Neural cell (in vitro differentiated cells): ENCODE measurements at regions not wholly inside any gene's neighbourhood (a gene's known extent, or its start where the extent isn't known, plus 50 kb on each side); places are given as distances from the start of the nearest gene placed in this dataset.

ENCODE experiments used
- H2AFZ ChIP-seq: fragments of 200-600, 300-800 bp; sonication (generic), shearing (Covaris generic); 2 replicates; pipeline ENCODE4 v1.6.0; 2014; ENCODE audit warnings: low read depth, mild to moderate bottlenecking, antibody characterized with exemption, low read length, moderate library complexity
- H3F3A ChIP-seq: fragments of 200-600 bp; shearing (Covaris generic); 2 replicates; pipeline ENCODE4 v1.6.1; 2016; ENCODE audit warnings: mild to moderate bottlenecking, moderate library complexity, mixed read lengths, antibody characterized with exemption, low read length; ENCODE audit not compliant: insufficient read depth, poor library complexity, severe bottlenecking
- H3K27ac ChIP-seq: fragments of 200-600, 300-800 bp; sonication (generic), shearing (Covaris generic); 2 replicates; pipeline ENCODE4 v1.5.1; 2014; ENCODE audit warnings: mild to moderate bottlenecking, low read length, moderate library complexity
- H3K27me3 ChIP-seq: fragments of 300-800, 200-600 bp; sonication (generic), shearing (Covaris generic); 2 replicates; pipeline ENCODE4 v1.6.0; 2014; ENCODE audit warnings: mild to moderate bottlenecking, low read depth, low read length, moderate library complexity; ENCODE audit not compliant: insufficient read depth
- H3K36me3 ChIP-seq: fragments of 300-800, 200-600 bp; sonication (generic), shearing (Covaris generic); 2 replicates; pipeline ENCODE4 v1.5.1; 2014; ENCODE audit warnings: mild to moderate bottlenecking, antibody characterized with exemption, low read length, moderate library complexity; ENCODE audit not compliant: insufficient read depth
- H3K4me2 ChIP-seq: fragments of 300-800, 200-600 bp; sonication (generic), shearing (Covaris generic); 2 replicates; pipeline ENCODE4 v1.6.0; 2014; ENCODE audit warnings: mild to moderate bottlenecking, low read length
- H3K4me3 ChIP-seq: fragments of 300-800, 200-600 bp; sonication (generic), shearing (Covaris generic); 2 replicates; pipeline ENCODE4 v1.5.1; 2014; ENCODE audit warnings: mild to moderate bottlenecking, low read length, moderate library complexity
- H3K79me2 ChIP-seq: fragments of 200-600 bp; shearing (Covaris generic); replicated peaks from 2 replicates; pipeline ENCODE4 v1.6.0; 2014; ENCODE audit warnings: mild to moderate bottlenecking, low read length, moderate library complexity; ENCODE audit not compliant: insufficient read depth
- H3K9ac ChIP-seq: fragments of 300-800, 200-600 bp; sonication (generic), shearing (Covaris generic); 2 replicates; pipeline ENCODE4 v1.6.1; 2016; ENCODE audit warnings: mild to moderate bottlenecking, low read length, mixed read lengths
- H3K9me2 ChIP-seq: fragments of 200-600 bp; shearing (Covaris generic); 2 replicates; pipeline ENCODE4 v1.6.1; 2016; ENCODE audit warnings: mild to moderate bottlenecking, low read length, mixed read lengths; ENCODE audit not compliant: insufficient read depth
- H3K9me3 ChIP-seq: fragments of 200-600, 300-800 bp; sonication (generic), shearing (Covaris generic); 2 replicates; pipeline ENCODE4 v1.6.1; 2016; ENCODE audit warnings: mild to moderate bottlenecking, mixed run types, low read length, moderate library complexity, mixed read lengths
- H4K20me1 ChIP-seq: fragments of 200-600 bp; shearing (Covaris generic); 2 replicates; pipeline ENCODE4 v1.6.1; 2016; ENCODE audit warnings: mild to moderate bottlenecking, mixed run types; ENCODE audit not compliant: insufficient read depth
- EP300 ChIP-seq: fragments of 450-650 bp; conservative IDR thresholded peaks from 2 replicates; pipeline ENCODE4 v1.6.1; 2014; ENCODE audit warnings: antibody characterized with exemption, mild to moderate bottlenecking, moderate library complexity; ENCODE audit not compliant: poor library complexity, severe bottlenecking
- EZH2 ChIP-seq: fragments of 200-600, 300-800 bp; shearing (Covaris generic), sonication (generic); IDR thresholded peaks from 2 replicates; pipeline ENCODE4 v1.6.1; 2014; ENCODE audit warnings: antibody characterized with exemption, low read length, borderline replicate concordance, mild to moderate bottlenecking; ENCODE audit not compliant: insufficient read depth, poor library complexity, severe bottlenecking
- MXI1 ChIP-seq: fragments of 450-650 bp; conservative IDR thresholded peaks from 2 replicates; pipeline ENCODE4 v1.6.1; 2014; ENCODE audit warnings: antibody characterized with exemption, mild to moderate bottlenecking; ENCODE audit not compliant: poor library complexity, severe bottlenecking
- POLR2AphosphoS5 ChIP-seq: IDR thresholded peaks from 2 replicates; pipeline ENCODE4 v1.6.1; 2012
- RAD21 ChIP-seq: fragments of 450-650 bp; conservative IDR thresholded peaks from 2 replicates; pipeline ENCODE4 v1.6.1; 2014; ENCODE audit warnings: antibody characterized with exemption, mild to moderate bottlenecking, moderate library complexity
- REST ChIP-seq: IDR thresholded peaks from 2 replicates; pipeline ENCODE4 v1.6.1; 2012; ENCODE audit warnings: borderline replicate concordance
- SMC3 ChIP-seq: fragments of 450-650 bp; conservative IDR thresholded peaks from 2 replicates; pipeline ENCODE4 v1.6.1; 2014; ENCODE audit warnings: antibody characterized with exemption, mild to moderate bottlenecking, moderate library complexity; ENCODE audit not compliant: poor library complexity
- TAF1 ChIP-seq: IDR thresholded peaks from 2 replicates; pipeline ENCODE4 v1.6.1; 2012; ENCODE audit warnings: low read depth
- TF ChIP-seq, protein P1 (sequence below): fragments of 450-650 bp; IDR thresholded peaks from 2 replicates; pipeline ENCODE4 v1.5.1; 2014; ENCODE audit warnings: antibody characterized with exemption, mild to moderate bottlenecking, moderate library complexity; ENCODE audit not compliant: poor library complexity, severe bottlenecking

GRCh38 chr13:77387607-77388200, 60.8 kb upstream of the MYCBP2 start:
- no peak overlapping the region for H3K9ac ChIP-seq
- no peaks in the 10 kb centered on the region for H3K9me3 ChIP-seq
- no peaks in the 10 kb centered on the region for H3K79me2 ChIP-seq
- H4K20me1 ChIP-seq, result no peaks in the 10 kb centered on the region
- H3K9me2 ChIP-seq, result no peaks in the 10 kb centered on the region
- H3K4me2 ChIP-seq, result no peak overlapping the region
- H2AFZ ChIP-seq, result no peak overlapping the region
- TF ChIP-seq REST, result no peak
- no peak for TF ChIP-seq MXI1
- TF ChIP-seq, protein P1, sequence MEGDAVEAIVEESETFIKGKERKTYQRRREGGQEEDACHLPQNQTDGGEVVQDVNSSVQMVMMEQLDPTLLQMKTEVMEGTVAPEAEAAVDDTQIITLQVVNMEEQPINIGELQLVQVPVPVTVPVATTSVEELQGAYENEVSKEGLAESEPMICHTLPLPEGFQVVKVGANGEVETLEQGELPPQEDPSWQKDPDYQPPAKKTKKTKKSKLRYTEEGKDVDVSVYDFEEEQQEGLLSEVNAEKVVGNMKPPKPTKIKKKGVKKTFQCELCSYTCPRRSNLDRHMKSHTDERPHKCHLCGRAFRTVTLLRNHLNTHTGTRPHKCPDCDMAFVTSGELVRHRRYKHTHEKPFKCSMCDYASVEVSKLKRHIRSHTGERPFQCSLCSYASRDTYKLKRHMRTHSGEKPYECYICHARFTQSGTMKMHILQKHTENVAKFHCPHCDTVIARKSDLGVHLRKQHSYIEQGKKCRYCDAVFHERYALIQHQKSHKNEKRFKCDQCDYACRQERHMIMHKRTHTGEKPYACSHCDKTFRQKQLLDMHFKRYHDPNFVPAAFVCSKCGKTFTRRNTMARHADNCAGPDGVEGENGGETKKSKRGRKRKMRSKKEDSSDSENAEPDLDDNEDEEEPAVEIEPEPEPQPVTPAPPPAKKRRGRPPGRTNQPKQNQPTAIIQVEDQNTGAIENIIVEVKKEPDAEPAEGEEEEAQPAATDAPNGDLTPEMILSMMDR, result no peak
- TF ChIP-seq EZH2, result no peak
- TF ChIP-seq POLR2AphosphoS5, result no peak
- TF ChIP-seq SMC3, result no peak
- no peak for TF ChIP-seq RAD21
- no peak for TF ChIP-seq EP300
- no peak for TF ChIP-seq TAF1
- no peak overlapping the region for H3K27ac ChIP-seq
- no peaks in the 10 kb centered on the region for H3K27me3 ChIP-seq
- H3F3A ChIP-seq, result no peaks in the 10 kb centered on the region
- no peaks in the 10 kb centered on the region for H3K36me3 ChIP-seq
- H3K4me3 ChIP-seq, result no peak overlapping the region

- no peaks in the 10 kb centered on the region for H3F3A ChIP-seq
- H4K20me1 ChIP-seq, result no peaks in the 10 kb centered on the region
- no peaks in the 10 kb centered on the region for H3K36me3 ChIP-seq
- TF ChIP-seq POLR2AphosphoS5 (no peak), EP300 (no peak), TAF1 (no peak), REST (no peak), MXI1 (no peak), EZH2 (no peak), RAD21 (no peak), SMC3 (no peak)
- TF ChIP-seq, protein P1, result no peak
- H3K4me3 ChIP-seq, result no peak overlapping the region
- no peaks in the 10 kb centered on the region for H3K79me2 ChIP-seq
- no peaks in the 10 kb centered on the region for H3K9me2 ChIP-seq
- no peaks in the 10 kb centered on the region for H3K27me3 ChIP-seq
- no peak overlapping the region for H3K4me2 ChIP-seq
- H3K9me3 ChIP-seq, result no peaks in the 10 kb centered on the region
- no peak overlapping the region for H3K27ac ChIP-seq
- H2AFZ ChIP-seq, result no peak overlapping the region
- no peak overlapping the region for H3K9ac ChIP-seq
Observed at GRCh38 chr13:77386880-77387606, 60.1 kb upstream of the MYCBP2 start.
